Ishikawa (cell line): ENCODE measurements at regions not wholly inside any gene's neighbourhood (a gene's known extent, or its start where the extent isn't known, plus 50 kb on each side); places are given as distances from the start of the nearest gene placed in this dataset.

ENCODE experiments used
- EP300 ChIP-seq: IDR thresholded peaks from 2 replicates; pipeline ENCODE4 v1.6.1; 2012; ENCODE audit warnings: borderline replicate concordance
- NFIC ChIP-seq: IDR thresholded peaks from 2 replicates; pipeline ENCODE4 v1.6.1; 2012
- RAD21 ChIP-seq: IDR thresholded peaks from 2 replicates; pipeline ENCODE4 v1.6.1; 2012; ENCODE audit warnings: low read depth
- YY1 ChIP-seq: IDR thresholded peaks from 2 replicates; pipeline ENCODE4 v1.6.1; 2012; ENCODE audit warnings: low read depth
- ZBTB7A ChIP-seq: IDR thresholded peaks from 2 replicates; pipeline ENCODE4 v1.6.1; 2012; ENCODE audit warnings: low read depth
- TF ChIP-seq, protein P1 (sequence below): IDR thresholded peaks from 2 replicates; pipeline ENCODE4 v1.6.1; 2012
- TF ChIP-seq, protein P2 (sequence below): IDR thresholded peaks from 2 replicates; pipeline ENCODE4 v1.6.1; 2012; ENCODE audit warnings: low read depth, mild to moderate bottlenecking

DNA sequence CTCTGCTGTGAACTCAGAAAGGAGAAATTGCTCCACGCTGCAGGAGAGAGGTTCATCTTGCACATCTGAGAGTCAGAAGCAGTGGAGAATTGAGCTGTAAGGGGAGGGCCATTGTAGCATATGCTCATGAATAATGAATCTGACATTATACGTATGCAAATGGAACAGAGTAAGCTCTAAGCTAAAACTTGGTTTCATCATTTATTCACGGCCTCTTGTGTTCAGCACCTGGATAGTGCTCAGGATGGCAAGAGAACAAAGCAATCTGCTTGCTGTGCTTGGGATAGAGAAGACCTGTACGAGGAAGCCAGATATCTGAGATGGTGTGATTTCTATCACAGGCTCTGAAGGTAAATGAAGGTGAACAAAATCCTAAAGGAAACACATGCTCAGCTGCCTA is 87.9 kb upstream of the GCFC2 start:
- TF ChIP-seq, protein P1, sequence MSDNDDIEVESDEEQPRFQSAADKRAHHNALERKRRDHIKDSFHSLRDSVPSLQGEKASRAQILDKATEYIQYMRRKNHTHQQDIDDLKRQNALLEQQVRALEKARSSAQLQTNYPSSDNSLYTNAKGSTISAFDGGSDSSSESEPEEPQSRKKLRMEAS, result no peak
- TF ChIP-seq EP300 (no peak), YY1 (no peak), RAD21 (no peak), ZBTB7A (no peak), NFIC (no peak)
- TF ChIP-seq, protein P2, sequence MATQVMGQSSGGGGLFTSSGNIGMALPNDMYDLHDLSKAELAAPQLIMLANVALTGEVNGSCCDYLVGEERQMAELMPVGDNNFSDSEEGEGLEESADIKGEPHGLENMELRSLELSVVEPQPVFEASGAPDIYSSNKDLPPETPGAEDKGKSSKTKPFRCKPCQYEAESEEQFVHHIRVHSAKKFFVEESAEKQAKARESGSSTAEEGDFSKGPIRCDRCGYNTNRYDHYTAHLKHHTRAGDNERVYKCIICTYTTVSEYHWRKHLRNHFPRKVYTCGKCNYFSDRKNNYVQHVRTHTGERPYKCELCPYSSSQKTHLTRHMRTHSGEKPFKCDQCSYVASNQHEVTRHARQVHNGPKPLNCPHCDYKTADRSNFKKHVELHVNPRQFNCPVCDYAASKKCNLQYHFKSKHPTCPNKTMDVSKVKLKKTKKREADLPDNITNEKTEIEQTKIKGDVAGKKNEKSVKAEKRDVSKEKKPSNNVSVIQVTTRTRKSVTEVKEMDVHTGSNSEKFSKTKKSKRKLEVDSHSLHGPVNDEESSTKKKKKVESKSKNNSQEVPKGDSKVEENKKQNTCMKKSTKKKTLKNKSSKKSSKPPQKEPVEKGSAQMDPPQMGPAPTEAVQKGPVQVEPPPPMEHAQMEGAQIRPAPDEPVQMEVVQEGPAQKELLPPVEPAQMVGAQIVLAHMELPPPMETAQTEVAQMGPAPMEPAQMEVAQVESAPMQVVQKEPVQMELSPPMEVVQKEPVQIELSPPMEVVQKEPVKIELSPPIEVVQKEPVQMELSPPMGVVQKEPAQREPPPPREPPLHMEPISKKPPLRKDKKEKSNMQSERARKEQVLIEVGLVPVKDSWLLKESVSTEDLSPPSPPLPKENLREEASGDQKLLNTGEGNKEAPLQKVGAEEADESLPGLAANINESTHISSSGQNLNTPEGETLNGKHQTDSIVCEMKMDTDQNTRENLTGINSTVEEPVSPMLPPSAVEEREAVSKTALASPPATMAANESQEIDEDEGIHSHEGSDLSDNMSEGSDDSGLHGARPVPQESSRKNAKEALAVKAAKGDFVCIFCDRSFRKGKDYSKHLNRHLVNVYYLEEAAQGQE, result peak; percentile 60; the same call in 1 of the 2 replicates
